Neural progenitor cell (in vitro differentiated cells): ENCODE measurements at regions not wholly inside any gene's neighbourhood (a gene's known extent, or its start where the extent isn't known, plus 50 kb on each side); places are given as distances from the start of the nearest gene placed in this dataset.

Source experiments
- EZH2 ChIP-seq: fragments of 200-600 bp; sonication (generic); IDR thresholded peaks from 2 replicates; pipeline ENCODE4 v1.6.1; 2017; ENCODE audit warnings: antibody characterized with exemption, mild to moderate bottlenecking, moderate library complexity
- TF ChIP-seq, protein P1 (sequence below): fragments of 200-600 bp; sonication (generic); IDR thresholded peaks from 2 replicates; pipeline ENCODE4 v1.5.1; 2017; ENCODE audit warnings: antibody characterized with exemption, mild to moderate bottlenecking

DNA sequence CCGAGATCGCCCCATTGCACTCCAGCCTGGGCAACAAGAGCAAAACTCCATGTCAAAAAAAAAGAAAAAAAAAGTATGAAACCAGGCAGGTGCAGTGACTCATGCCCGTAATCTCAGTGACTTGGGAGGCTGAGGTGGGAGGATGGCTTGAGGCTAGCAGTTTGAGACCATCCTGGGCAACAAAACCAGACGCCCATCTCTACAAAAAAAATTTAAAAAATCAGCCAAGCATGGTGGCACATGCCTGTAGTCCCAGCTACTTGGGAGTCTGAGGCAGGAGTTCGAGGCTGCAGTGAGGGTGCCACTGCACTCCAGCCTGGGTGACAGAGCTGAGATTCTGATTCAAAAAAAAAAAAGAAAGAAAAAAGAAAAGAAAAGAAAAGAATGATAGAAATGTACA lies 277.8 kb downstream of the MYCN start:
- TF ChIP-seq, protein P1, sequence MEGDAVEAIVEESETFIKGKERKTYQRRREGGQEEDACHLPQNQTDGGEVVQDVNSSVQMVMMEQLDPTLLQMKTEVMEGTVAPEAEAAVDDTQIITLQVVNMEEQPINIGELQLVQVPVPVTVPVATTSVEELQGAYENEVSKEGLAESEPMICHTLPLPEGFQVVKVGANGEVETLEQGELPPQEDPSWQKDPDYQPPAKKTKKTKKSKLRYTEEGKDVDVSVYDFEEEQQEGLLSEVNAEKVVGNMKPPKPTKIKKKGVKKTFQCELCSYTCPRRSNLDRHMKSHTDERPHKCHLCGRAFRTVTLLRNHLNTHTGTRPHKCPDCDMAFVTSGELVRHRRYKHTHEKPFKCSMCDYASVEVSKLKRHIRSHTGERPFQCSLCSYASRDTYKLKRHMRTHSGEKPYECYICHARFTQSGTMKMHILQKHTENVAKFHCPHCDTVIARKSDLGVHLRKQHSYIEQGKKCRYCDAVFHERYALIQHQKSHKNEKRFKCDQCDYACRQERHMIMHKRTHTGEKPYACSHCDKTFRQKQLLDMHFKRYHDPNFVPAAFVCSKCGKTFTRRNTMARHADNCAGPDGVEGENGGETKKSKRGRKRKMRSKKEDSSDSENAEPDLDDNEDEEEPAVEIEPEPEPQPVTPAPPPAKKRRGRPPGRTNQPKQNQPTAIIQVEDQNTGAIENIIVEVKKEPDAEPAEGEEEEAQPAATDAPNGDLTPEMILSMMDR = no peak
- TF ChIP-seq EZH2 = no peak
